ENCODE measurements at regions not wholly inside any gene's neighbourhood (a gene's known extent, or its start where the extent isn't known, plus 50 kb on each side); places are given as distances from the start of the nearest gene placed in this dataset.

DNA sequence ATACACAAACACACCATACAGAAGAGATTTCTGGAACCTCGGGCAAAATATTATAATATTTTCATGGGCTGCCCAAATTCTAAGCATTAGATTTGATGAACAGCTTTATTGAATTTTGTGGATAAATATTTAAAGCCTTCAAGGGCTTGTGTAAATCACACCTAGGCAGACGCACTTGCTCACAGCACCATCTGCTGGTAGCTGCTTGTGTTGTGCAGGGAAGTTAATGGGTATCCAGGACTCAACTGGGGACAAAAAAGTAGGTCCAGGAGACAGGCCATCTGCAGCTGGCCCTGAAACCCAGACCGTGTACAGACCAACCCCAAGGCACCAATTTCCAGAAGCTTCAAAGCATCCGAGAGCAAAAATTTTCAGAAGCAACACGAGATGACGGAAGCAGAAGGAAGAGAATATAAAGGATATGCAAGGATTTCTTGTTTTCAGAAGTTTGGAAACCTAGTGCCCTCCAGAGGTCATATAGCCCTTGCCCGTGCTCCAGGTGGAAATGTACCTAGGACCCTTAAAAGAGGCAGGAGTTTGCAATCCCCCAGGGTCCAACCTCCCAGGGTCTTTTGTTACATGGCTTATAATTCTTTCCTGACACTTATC lies 140.0 kb downstream of the CHD9NB start:
- TF ChIP-seq, protein P1, sequence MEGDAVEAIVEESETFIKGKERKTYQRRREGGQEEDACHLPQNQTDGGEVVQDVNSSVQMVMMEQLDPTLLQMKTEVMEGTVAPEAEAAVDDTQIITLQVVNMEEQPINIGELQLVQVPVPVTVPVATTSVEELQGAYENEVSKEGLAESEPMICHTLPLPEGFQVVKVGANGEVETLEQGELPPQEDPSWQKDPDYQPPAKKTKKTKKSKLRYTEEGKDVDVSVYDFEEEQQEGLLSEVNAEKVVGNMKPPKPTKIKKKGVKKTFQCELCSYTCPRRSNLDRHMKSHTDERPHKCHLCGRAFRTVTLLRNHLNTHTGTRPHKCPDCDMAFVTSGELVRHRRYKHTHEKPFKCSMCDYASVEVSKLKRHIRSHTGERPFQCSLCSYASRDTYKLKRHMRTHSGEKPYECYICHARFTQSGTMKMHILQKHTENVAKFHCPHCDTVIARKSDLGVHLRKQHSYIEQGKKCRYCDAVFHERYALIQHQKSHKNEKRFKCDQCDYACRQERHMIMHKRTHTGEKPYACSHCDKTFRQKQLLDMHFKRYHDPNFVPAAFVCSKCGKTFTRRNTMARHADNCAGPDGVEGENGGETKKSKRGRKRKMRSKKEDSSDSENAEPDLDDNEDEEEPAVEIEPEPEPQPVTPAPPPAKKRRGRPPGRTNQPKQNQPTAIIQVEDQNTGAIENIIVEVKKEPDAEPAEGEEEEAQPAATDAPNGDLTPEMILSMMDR (conservative IDR thresholded peaks at IDR 0.05): peak; percentile 81
- TF ChIP-seq EZH2 (IDR thresholded peaks at IDR 0.05; ENCODE audit: low read depth): no peak

Data from PC-9 (cell line).